ENCODE measurements at regions not wholly inside any gene's neighbourhood (a gene's known extent, or its start where the extent isn't known, plus 50 kb on each side); places are given as distances from the start of the nearest gene placed in this dataset.
"Not testable (repeated sequence)": the region's sequence is repeated elsewhere in the genome, so short reads cannot be mapped to it uniquely, and the experiment has no call there.

DNA sequence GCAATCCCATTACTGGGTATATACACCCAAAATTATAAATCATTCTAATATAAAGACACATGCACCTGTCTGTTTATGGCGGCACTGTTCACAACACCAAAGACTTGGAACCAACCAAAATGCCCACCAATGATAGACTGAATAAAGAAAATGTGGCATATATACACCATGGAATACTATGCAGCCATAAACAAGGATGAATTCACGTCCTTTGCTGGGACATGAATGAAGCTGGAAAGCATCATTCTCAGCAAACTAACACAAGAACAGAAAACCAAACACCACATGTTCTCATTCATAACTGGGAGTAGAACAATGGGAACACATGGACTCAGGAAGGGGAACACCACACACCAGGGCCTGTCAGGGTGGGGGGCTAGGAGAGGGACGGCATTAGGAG, 633.2 kb upstream of the DEFB115 start:
- not testable (repeated sequence) for TF ChIP-seq CTCF (conservative IDR thresholded peaks at IDR 0.05); EZH2 (IDR thresholded peaks at IDR 0.05; ENCODE audit: low read depth)
